ENCODE measurements at regions not wholly inside any gene's neighbourhood (a gene's known extent, or its start where the extent isn't known, plus 50 kb on each side); places are given as distances from the start of the nearest gene placed in this dataset.

- ChIA-PET CTCF (no interaction called here), POLR2A (interaction anchor here (0.6 kb wide), 1 partner anchor 1038 kb away, joined by 3 read pairs; no protein-coding TSS in a partner anchor)
- TF ChIP-seq CTCF (IDR thresholded peaks at IDR 0.05; ENCODE audit: control extremely low read depth, extremely low read depth, low read depth, missing control alignments), result no peak
- no peak for DNase-seq (ENCODE audit: extremely low spot score)
Measured at GRCh38 chr1:18549906-18550305, 69.2 kb downstream of the KLHDC7A start.

GRCh38 chr1:18552631-18553030, 71.9 kb downstream of the KLHDC7A start:
- ChIA-PET POLR2A (interaction anchor here (0.6 kb wide), 1 partner anchor 1494 kb away, joined by 7 read pairs; no protein-coding TSS in a partner anchor), CTCF (interaction anchor here (1.4 to 4.9 kb wide), 2 partner anchors 23 to 892 kb away, joined by 3 to 36 read pairs; no protein-coding TSS in a partner anchor)
- DNase-seq (ENCODE audit: extremely low spot score), result no peak
- TF ChIP-seq CTCF (IDR thresholded peaks at IDR 0.05; ENCODE audit: control extremely low read depth, extremely low read depth, low read depth, missing control alignments), result no peak

- no peak for TF ChIP-seq CTCF (IDR thresholded peaks at IDR 0.05; ENCODE audit: control extremely low read depth, extremely low read depth, low read depth, missing control alignments)
- no peak for DNase-seq (ENCODE audit: extremely low spot score)
- CTCF ChIA-PET, result interaction anchor here (1.3 to 4.9 kb wide), 3 partner anchors 23 to 892 kb away, joined by 3 to 36 read pairs (median 3); no protein-coding TSS in a partner anchor
- POLR2A ChIA-PET, result no interaction called here
Measured at GRCh38 chr1:18553388-18553787, 72.7 kb downstream of the KLHDC7A start.

GRCh38 chr1:18554099-18554498, 73.4 kb downstream of the KLHDC7A start:
- POLR2A ChIA-PET, result no interaction called here
- CTCF ChIA-PET, result interaction anchor here (1.3 to 4.9 kb wide), 2 partner anchors 22 to 27 kb away, joined by 3 to 36 read pairs; no protein-coding TSS in a partner anchor
- no peak for TF ChIP-seq CTCF (IDR thresholded peaks at IDR 0.05; ENCODE audit: control extremely low read depth, extremely low read depth, low read depth, missing control alignments)
- DNase-seq (ENCODE audit: extremely low spot score), result no peak

GRCh38 chr1:18554597-18554996, 73.9 kb downstream of the KLHDC7A start:
- ChIA-PET CTCF (interaction anchor here (1.2 to 4.9 kb wide), 3 partner anchors 21 to 27 kb away, joined by 3 to 36 read pairs (median 3); no protein-coding TSS in a partner anchor), POLR2A (no interaction called here)
- no peak for TF ChIP-seq CTCF (IDR thresholded peaks at IDR 0.05; ENCODE audit: control extremely low read depth, extremely low read depth, low read depth, missing control alignments)
- DNase-seq (ENCODE audit: extremely low spot score), result no peak

- TF ChIP-seq CTCF (IDR thresholded peaks at IDR 0.05; ENCODE audit: control extremely low read depth, extremely low read depth, low read depth, missing control alignments), result no peak
- CTCF ChIA-PET, result interaction anchor here (1.2 to 4.9 kb wide), 2 partner anchors 21 to 26 kb away, joined by 3 to 36 read pairs; no protein-coding TSS in a partner anchor
- POLR2A ChIA-PET, result no interaction called here
- DNase-seq (ENCODE audit: extremely low spot score), result no peak
Measured at GRCh38 chr1:18555036-18555435, 74.3 kb downstream of the KLHDC7A start.

Data from GM10248 (cell line).